Upper lobe of left lung (tissue), 4 donors: ENCODE measurements at regions not wholly inside any gene's neighbourhood (a gene's known extent, or its start where the extent isn't known, plus 50 kb on each side); places are given as distances from the start of the nearest gene placed in this dataset.

Experiments
- CTCF ChIP-seq, 6 experiments: fragments of 450-650 bp in 4 of 6; fragments of 200-600 bp in 2 of 6; sonication (generic) in 2 of 6; IDR thresholded peaks; one replicate each; pipeline ENCODE4 v1.5.1; 2016 to 2019; ENCODE audit warnings: antibody characterized with exemption in 6 of 6
- EP300 ChIP-seq, 4 donors: sonication (generic); formaldehyde crosslinking; IDR thresholded peaks; one replicate each; pipeline ENCODE4 v1.5.1; 2017; ENCODE audit warnings: antibody characterized with exemption in 4 of 4, control low read depth in 2 of 4
- POLR2A ChIP-seq, 4 donors: fragments of 450-650 bp; IDR thresholded peaks; one replicate each; pipeline ENCODE4 v1.5.1; 2016 to 2017; ENCODE audit warnings: antibody characterized with exemption in 4 of 4, mild to moderate bottlenecking in 2 of 4
- POLR2AphosphoS5 ChIP-seq, 2 donors: sonication (generic); formaldehyde crosslinking; IDR thresholded peaks; one replicate each; pipeline ENCODE4 v1.5.1; 2017; ENCODE audit warnings: antibody characterized with exemption in 2 of 2

- TF ChIP-seq POLR2AphosphoS5 (IDR thresholded peaks at IDR 0.05): no peak
- no peak for TF ChIP-seq CTCF (IDR thresholded peaks at IDR 0.05)
- TF ChIP-seq EP300 (IDR thresholded peaks at IDR 0.05): no peak
- no peak for TF ChIP-seq POLR2A (IDR thresholded peaks at IDR 0.05)
Observed at GRCh38 chr7:81469153-81469868, 300.5 kb downstream of the HGF start.
